Heart left ventricle (tissue), 16 donors: ENCODE measurements at regions not wholly inside any gene's neighbourhood (a gene's known extent, or its start where the extent isn't known, plus 50 kb on each side); places are given as distances from the start of the nearest gene placed in this dataset.

Source experiments
- ATAC-seq, 4 donors: fragments of 200-7000 bp; cut with Tn5 transposase; one replicate each; pipeline ENCODE4 v1.9.1; 2020 to 2022; ENCODE audit warnings: moderate library complexity in 4 of 4, mild to moderate bottlenecking in 3 of 4, moderate number of reproducible peaks in 1 of 4
- DNase-seq, 5 donors: peaks; one replicate each; pipeline ENCODE4 v3.0.0-alpha.2; 2020
- H3K27ac ChIP-seq, 12 donors: fragments of 200-600 bp; sonication (generic) in 4 of 12; one replicate each; pipeline versions ENCODE4 v1.5.0 to v1.8.0; 2016 to 2022; ENCODE audit warnings: mild to moderate bottlenecking in 2 of 12
- H3K27me3 ChIP-seq, 9 donors: fragments of 200-600 bp; sonication (generic) in 2 of 9; one replicate each; pipeline versions ENCODE4 v1.5.1 to v1.8.0; 2016 to 2022; ENCODE audit warnings: mild to moderate bottlenecking in 3 of 9
- H3K36me3 ChIP-seq, 9 donors: fragments of 200-600 bp; sonication (generic) in 2 of 9; one replicate each; pipeline versions ENCODE4 v1.5.0 to v1.8.0; 2018 to 2022; ENCODE audit warnings: mild to moderate bottlenecking in 2 of 9
- H3K4me1 ChIP-seq, 12 donors: fragments of 200-600 bp; sonication (generic) in 4 of 12; one replicate each; pipeline versions ENCODE4 v1.5.0 to v1.8.0; 2016 to 2022; ENCODE audit warnings: mild to moderate bottlenecking in 3 of 12
- H3K4me3 ChIP-seq, 12 donors: fragments of 200-600 bp; sonication (generic) in 4 of 12; one replicate each; pipeline versions ENCODE4 v1.5.0 to v1.8.0; 2017 to 2022; ENCODE audit warnings: mild to moderate bottlenecking in 9 of 12, moderate library complexity in 4 of 12
- H3K9me3 ChIP-seq, 12 donors: fragments of 200-600 bp; sonication (generic) in 4 of 12; one replicate each; pipeline versions ENCODE4 v1.5.0 to v1.8.0; 2016 to 2022; ENCODE audit warnings: mild to moderate bottlenecking in 1 of 12
- CTCF ChIP-seq, 12 donors: fragments of 200-600 bp; sonication (generic) in 4 of 12; IDR thresholded peaks; one replicate each; pipeline versions ENCODE4 v1.5.0 to v1.8.0; 2018 to 2022; ENCODE audit warnings: antibody characterized with exemption in 12 of 12, mild to moderate bottlenecking in 5 of 12
- POLR2A ChIP-seq, 2 donors: fragments of 450-650 bp; IDR thresholded peaks; one replicate each; pipeline ENCODE4 v1.6.1; 2017; ENCODE audit warnings: antibody characterized with exemption in 2 of 2, mild to moderate bottlenecking in 2 of 2, moderate library complexity in 2 of 2
- WGBS, 4 donors: extraction: QIAGEN DNeasy Blood & Tissue Kit in 2 of 4; methylation state at CpG; one replicate each; pipeline versions ENCODE4 v1.1.5 to v1.1.7; 2013 to 2018; 5-methylcytosine and 5-hydroxymethylcytosine counted together
- intact Hi-C, 10 donors: fragments of 100-400 bp; cut with DNase I; formaldehyde crosslinking; loops; one replicate each; pipeline versions ENCODE4 v1.11.1 to v1.14.2; 2022
- donor health status: ischemic (EF 13 %, LVEDD 7.1; RV severe dilation, severe dysfunction).
- donor health status: healthy with polysubstance abuse.
- donor health status: DM: no; HTN: yes; CAD: no.
- donor health status: DM: no; HTN: no; CAD: no.
- donor health status: ischemic (EF 25% LVEDD 6.9; RV normal size, moderate dysfunction).
- donor health status: ischemic (EF 25% LVEDD 5.7; RV mildly dilated, moderate dysfunction).
- donor health status: healthy.
- donor health status: DM: yes; HTN: yes; CAD: no.
- donor health status: ischemic (EF 35%, LVEDD 5.7; RV mildly dilated, moderate dysfunction).
- donor health status: nonischemic (EF 11% LVEDD 7.7; RV severe dilation, severe dysfunction).
- donor health status: DM: yes; HTN: yes; CAD: no.
- donor health status: PGD.
- donor health status: ischemic (EF 29% LVEDD 5.4; RV normal size, mild dysfunction).
- donor health status: nonischemic (EF 23%, LVEDD 6.1; RV moderate dilation, normal function).

GRCh38 chr3:165254812-165255211, 58.6 kb upstream of the SLITRK3 start:
- TF ChIP-seq CTCF (IDR thresholded peaks at IDR 0.05) (peak in 2 of 12 donors; percentile 7 to 18), POLR2A (IDR thresholded peaks at IDR 0.05) (no peak)
- Histone ChIP-seq H3K36me3 (no peaks in the 10 kb centered on the region), H3K4me1 (no peaks in the 10 kb centered on the region), H3K27ac (no peak overlapping the region), H3K9me3 (peaks cover 0 to 4% (median 0%) of the 10 kb centered on the region in 12 donors), H3K4me3 (no peak overlapping the region), H3K27me3 (no peaks in the 10 kb centered on the region)
- DNase-seq (no peak), ATAC-seq (no peak)
- intact Hi-C loops, result no loop called here
- 17 to 32% (median 18%) methylated on average over 1 of the region's 1 CpG for WGBS, 4 donors
